Thymus (tissue), 11 donors: ENCODE measurements at regions not wholly inside any gene's neighbourhood (a gene's known extent, or its start where the extent isn't known, plus 50 kb on each side); places are given as distances from the start of the nearest gene placed in this dataset.

ENCODE experiments used
- DNase-seq, 9 donors: peaks; one replicate each; pipeline ENCODE4 v3.0.0-alpha.2; 2013; ENCODE audit warnings: low spot score in 9 of 9, low read depth in 6 of 9, missing footprints in 1 of 9
- H3K27ac ChIP-seq, 2 donors: one replicate each; pipeline ENCODE4 v1.5.1; 2013; ENCODE audit warnings: control low read depth in 1 of 2, low read depth in 1 of 2, low read length in 1 of 2, mild to moderate bottlenecking in 1 of 2, moderate library complexity in 1 of 2
- H3K27me3 ChIP-seq, 2 donors: one replicate each; pipeline ENCODE4 v1.5.1; 2013; ENCODE audit warnings: low read length in 1 of 2; ENCODE audit not compliant: control insufficient read depth in 2 of 2, insufficient read depth in 1 of 2
- H3K36me3 ChIP-seq, 2 donors: one replicate each; pipeline ENCODE4 v1.5.1; 2013; ENCODE audit warnings: low read length in 1 of 2, mild to moderate bottlenecking in 1 of 2, moderate library complexity in 1 of 2; ENCODE audit not compliant: control insufficient read depth in 2 of 2, insufficient read depth in 2 of 2
- H3K4me1 ChIP-seq, 2 donors: one replicate each; pipeline ENCODE4 v1.5.1; 2013; ENCODE audit warnings: low read length in 2 of 2; ENCODE audit not compliant: control insufficient read depth in 2 of 2, insufficient read depth in 2 of 2
- H3K4me3 ChIP-seq, 2 donors: one replicate each; pipeline ENCODE4 v1.5.1; 2013; ENCODE audit warnings: low read length in 2 of 2, control low read depth in 1 of 2, mild to moderate bottlenecking in 1 of 2
- H3K9me3 ChIP-seq, 2 donors: one replicate each; pipeline ENCODE4 v1.5.1; 2013; ENCODE audit warnings: low read length in 1 of 2, mild to moderate bottlenecking in 1 of 2; ENCODE audit not compliant: control insufficient read depth in 2 of 2, insufficient read depth in 1 of 2
- WGBS: extraction: QIAGEN DNeasy Blood & Tissue Kit; methylation state at CpG from one replicate; pipeline ENCODE4 v1.1.7; 2013; 5-methylcytosine and 5-hydroxymethylcytosine counted together
- donor health status: healthy.

DNA sequence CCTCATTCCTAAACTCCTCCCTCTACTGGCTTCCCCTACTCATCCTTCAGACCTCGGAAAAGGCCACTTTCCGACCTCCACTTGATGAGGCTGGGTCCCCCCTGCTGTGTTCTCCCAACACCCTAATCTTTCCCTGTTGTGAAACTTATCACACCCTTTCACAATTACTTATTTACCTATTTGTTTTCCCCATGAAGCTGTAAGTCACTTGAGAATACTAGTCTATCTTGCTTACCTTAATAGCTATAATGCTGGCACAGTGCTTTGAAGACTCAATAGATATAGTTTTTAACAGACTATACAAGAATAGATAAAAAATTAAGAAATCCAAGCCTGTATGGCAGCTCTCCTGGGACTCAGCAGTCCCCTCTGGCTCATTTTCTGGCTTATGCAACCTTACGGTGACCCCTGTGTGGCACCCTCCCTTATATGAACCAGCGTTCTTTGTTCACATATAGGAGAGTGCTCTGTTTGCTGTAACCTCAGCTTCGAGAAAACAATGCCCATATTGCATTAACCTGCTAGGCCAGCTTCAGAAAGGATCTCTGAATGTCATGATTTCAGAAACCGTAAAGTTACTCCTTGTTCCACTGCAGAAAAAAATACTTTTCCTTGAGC is 220.4 kb upstream of the PKDCC start:
- Histone ChIP-seq H3K27me3 (no peaks in the 10 kb centered on the region), H3K4me3 (no peak overlapping the region), H3K9me3 (no peaks in the 10 kb centered on the region), H3K36me3 (no peaks in the 10 kb centered on the region), H3K4me1 (no peaks in the 10 kb centered on the region), H3K27ac (no peak overlapping the region)
- 68% methylated on average over 6 of the region's 6 CpGs for WGBS
- no peak for DNase-seq

DNA sequence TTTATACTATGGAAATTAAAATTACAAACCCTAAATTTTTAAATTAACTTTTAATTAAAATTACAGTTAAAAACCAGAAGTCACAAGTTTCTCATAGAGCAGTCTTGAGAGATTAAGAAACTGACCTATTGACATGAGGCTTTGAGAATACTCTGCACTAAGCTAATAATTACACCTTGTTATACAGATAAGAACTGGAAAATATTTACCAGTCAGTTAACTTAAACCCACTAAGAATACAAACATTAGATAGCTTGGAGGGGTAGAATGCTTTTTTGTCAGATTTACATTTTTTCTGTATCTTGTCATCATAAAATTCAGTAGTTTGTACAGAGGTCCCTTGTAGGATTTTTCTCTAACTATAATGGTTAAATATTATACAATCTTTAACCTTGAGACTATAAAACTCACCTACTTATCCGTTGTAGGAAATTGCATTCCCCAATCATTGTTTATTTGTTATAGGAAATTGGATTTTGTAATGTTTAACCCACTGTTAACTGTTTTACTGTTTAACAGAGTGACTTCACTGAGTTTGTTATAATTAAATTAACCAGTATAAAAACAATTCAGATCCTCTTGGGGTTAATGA is 219.7 kb upstream of the PKDCC start:
- DNase-seq: no peak
- H3K27ac ChIP-seq: no peak overlapping the region
- no peaks in the 10 kb centered on the region for H3K4me1 ChIP-seq
- H3K4me3 ChIP-seq: no peak overlapping the region
- H3K36me3 ChIP-seq: no peaks in the 10 kb centered on the region
- 24% methylated on average over 1 of the region's 1 CpG for WGBS
- H3K27me3 ChIP-seq: no peaks in the 10 kb centered on the region
- H3K9me3 ChIP-seq: no peaks in the 10 kb centered on the region

DNA sequence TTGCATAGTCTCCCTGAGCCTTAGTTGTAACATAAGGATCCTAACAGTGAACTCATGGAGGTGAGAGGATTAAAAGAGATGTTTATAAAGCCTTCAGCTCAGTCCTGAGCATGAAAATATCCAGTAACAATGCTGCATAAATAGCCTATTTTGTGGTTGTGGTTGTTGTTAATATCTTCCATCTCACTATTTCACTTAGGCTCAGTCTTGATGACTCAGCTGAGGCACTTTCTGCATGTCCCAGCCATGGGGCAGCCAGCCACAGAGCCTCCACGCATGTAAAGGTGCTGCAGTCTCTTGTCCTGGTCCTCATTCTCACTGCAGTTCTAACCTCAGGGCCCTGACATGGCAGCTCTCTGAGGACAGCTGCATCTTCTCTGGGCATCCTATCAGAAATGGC is 218.8 kb upstream of the PKDCC start:
- H3K4me1 ChIP-seq: no peaks in the 10 kb centered on the region
- H3K27me3 ChIP-seq: no peaks in the 10 kb centered on the region
- H3K9me3 ChIP-seq: no peaks in the 10 kb centered on the region
- 89% methylated on average over 1 of the region's 1 CpG for WGBS
- no peaks in the 10 kb centered on the region for H3K36me3 ChIP-seq
- H3K27ac ChIP-seq: no peak overlapping the region
- no peak for DNase-seq
- H3K4me3 ChIP-seq: no peak overlapping the region

DNA sequence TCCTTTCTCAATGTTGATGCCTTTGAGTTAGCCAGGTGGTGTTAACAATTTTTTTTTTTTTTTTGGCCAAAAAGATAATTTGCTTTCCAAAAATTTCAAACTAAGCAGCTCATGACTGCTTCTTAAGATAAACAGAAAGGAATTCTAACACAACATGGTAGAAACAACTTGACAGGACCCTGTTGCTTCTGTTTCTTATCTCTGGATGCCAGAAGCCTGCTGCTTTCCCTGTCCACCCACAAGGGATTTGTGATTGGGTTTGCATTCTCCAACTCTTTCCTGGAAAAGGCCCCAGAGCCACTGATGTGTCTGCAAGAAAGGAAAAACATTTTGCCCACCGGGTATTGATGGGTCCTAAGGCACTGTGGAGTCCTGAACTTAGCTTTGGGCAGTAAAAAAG is 217.2 kb upstream of the PKDCC start:
- H3K27me3 ChIP-seq: no peaks in the 10 kb centered on the region
- H3K4me1 ChIP-seq: no peaks in the 10 kb centered on the region
- WGBS: 7% methylated on average over 1 of the region's 1 CpG
- no peak for DNase-seq
- H3K36me3 ChIP-seq: no peaks in the 10 kb centered on the region
- H3K4me3 ChIP-seq: no peak overlapping the region
- no peaks in the 10 kb centered on the region for H3K9me3 ChIP-seq
- H3K27ac ChIP-seq: no peak overlapping the region

DNA sequence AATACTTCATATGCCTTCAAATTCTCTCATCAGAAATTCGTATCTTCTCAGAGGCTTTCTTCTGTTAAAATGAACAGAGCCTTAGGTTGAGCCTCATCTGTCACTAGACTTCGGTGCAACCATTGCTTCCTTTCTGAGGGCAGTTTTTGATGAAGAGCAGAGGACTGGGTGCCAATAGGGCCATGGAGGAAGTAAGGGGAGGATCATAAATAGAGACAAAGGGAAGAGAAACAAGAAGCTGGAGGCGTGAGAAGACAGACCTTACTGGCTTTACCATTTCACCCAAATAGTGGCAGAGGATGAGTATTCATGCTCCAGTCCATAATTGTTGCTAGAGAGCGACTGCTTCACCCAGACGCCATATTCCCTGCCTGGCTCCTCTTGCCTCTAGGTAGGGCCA is 215.6 kb upstream of the PKDCC start:
- Histone ChIP-seq H3K9me3 (no peaks in the 10 kb centered on the region), H3K27me3 (no peaks in the 10 kb centered on the region)
- 88% methylated on average over 5 of the region's 5 CpGs for WGBS

DNA sequence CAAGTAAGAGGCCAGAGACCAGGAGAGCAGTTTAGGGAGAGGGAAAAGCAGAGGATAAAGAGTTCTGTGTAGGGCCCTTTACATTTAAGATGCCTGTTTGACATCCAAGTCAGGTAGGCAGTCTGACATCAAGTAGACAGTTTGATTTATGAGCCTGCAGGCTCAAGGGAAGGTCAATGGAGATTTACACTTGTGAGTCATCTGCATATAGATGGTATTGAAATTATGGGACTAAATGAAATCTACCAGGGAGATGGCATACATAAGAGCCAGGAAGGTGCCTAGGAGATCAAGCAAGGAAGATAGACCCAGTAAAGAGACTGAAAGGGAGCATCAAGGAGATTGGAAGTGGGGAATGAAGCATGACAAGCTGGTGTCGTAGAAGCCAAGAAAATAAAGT is 212.4 kb upstream of the PKDCC start:
- DNase-seq: no peak
- 85% methylated on average over 1 of the region's 1 CpG for WGBS
- Histone ChIP-seq H3K27me3 (peaks cover 0 to under 1% of the 10 kb centered on the region in 2 donors), H3K27ac (no peak overlapping the region), H3K4me3 (no peak overlapping the region), H3K36me3 (no peaks in the 10 kb centered on the region), H3K4me1 (no peaks in the 10 kb centered on the region), H3K9me3 (no peaks in the 10 kb centered on the region)

More for the DNA sequence above, 215.6 kb upstream of the PKDCC start:
- no peak overlapping the region for H3K27ac ChIP-seq
- DNase-seq: no peak
- no peaks in the 10 kb centered on the region for H3K4me1 ChIP-seq
- no peaks in the 10 kb centered on the region for H3K36me3 ChIP-seq
- no peak overlapping the region for H3K4me3 ChIP-seq

DNA sequence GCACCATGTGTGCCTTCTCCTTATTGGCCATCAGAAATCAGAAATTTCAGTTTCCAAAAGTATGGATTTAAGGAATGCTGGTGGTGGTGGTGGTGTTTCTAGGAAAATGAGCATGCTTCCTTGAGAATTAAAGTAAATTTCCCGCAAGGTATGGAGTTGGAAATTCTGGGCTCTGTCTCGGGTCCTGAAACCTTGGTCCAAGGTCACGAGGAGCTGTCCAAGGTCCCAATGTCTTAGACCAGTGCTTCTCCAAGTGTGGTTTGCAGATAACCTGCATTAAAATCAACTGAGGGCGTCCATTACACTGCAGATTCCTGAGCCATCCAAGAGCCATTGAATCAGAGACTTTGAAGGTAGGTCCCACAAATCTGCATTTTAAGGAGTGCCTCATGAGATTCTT is 210.9 kb upstream of the PKDCC start:
- Histone ChIP-seq H3K4me3 (no peak overlapping the region), H3K27ac (no peak overlapping the region), H3K4me1 (peaks cover 4 to 8% of the 10 kb centered on the region in 2 donors), H3K27me3 (peaks cover 0 to 10% of the 10 kb centered on the region in 2 donors), H3K9me3 (peaks cover 0 to 4% of the 10 kb centered on the region in 2 donors), H3K36me3 (no peaks in the 10 kb centered on the region)
- DNase-seq: peak in 5 of 9 donors; percentile 15 to 63 (median 22)
- WGBS: 25% methylated on average over 4 of the region's 4 CpGs

DNA sequence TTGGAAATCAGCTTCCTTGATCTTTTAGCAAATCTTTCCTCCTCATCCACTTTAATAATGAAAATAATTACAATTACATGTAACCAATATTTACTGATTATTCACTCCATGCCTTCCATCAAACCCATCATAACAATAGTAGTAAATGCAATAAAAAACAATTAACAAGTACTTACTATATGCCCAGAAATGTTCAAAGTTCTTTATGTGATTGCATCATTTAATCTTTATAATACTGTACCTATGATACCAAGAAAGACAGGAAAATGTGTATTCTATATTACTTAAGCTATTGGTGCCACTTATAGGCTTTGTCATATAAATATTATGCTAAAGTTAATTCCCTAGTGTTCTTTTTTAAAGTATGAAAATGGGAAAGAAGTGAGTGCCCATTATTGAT is 210.2 kb upstream of the PKDCC start:
- no peak overlapping the region for H3K27ac ChIP-seq
- H3K4me1 ChIP-seq: peaks cover 4 to 8% of the 10 kb centered on the region in 2 donors
- H3K27me3 ChIP-seq: peaks cover 0 to 10% of the 10 kb centered on the region in 2 donors

DNA sequence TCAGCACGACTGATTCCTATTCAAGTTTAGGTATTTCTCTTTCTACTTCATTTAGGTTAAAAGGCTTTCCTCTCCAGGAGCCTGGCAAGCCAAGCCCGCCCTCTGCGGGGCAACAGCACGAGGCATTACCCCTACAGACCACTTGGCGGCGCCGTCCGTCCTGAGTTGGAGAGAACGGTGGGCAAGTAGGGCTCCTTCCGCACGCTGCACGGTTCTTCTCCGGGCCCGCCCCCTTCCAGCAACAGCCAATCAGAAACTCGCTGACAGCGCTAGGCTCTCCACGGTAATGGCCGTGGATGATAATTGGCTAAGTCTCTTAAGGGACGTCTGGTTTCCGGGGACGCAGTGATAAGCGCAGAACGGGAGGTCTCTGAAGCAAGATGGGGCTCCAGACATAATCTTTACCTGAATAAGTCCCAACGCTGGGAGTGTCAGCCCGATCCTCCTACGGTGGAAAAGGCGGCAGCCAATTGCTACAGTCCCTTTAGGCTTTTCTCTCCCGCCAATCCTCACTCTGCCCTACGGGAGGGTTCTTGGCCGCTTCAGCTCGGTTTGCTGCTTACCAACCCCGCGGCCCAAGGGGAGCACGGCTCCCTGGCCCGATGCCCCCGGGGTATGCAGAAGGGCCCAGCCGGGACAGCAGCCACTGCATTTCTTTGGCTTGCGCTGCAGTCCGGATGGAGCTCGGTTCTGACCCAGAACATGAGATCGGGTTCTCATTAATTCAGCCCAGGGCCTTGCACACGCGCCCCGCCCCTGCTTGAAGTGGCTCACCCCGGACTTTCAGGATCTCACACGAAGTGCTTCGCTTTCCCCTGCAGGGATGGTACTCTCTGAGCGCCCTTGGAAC is 206.9 kb upstream of the PKDCC start:
- 2% methylated on average over 48 of the region's 48 CpGs for WGBS
- peak; percentile 81 to 96 (median 87) for DNase-seq
- Histone ChIP-seq H3K27ac (peak overlapping the region; percentile 19 to 48), H3K36me3 (no peaks in the 10 kb centered on the region), H3K4me1 (peaks cover 4 to 8% of the 10 kb centered on the region in 2 donors), H3K9me3 (peaks cover 0 to 4% of the 10 kb centered on the region in 2 donors), H3K4me3 (peak overlapping the region; percentile 59 to 75), H3K27me3 (peaks cover 3 to 14% of the 10 kb centered on the region in 2 donors)

More for the DNA sequence above, 210.2 kb upstream of the PKDCC start:
- no peaks in the 10 kb centered on the region for H3K36me3 ChIP-seq
- peaks cover 0 to 4% of the 10 kb centered on the region in 2 donors for H3K9me3 ChIP-seq
- H3K4me3 ChIP-seq: no peak overlapping the region
- no peak for DNase-seq
